GM21423 (cell line): ENCODE measurements at regions not wholly inside any gene's neighbourhood (a gene's known extent, or its start where the extent isn't known, plus 50 kb on each side); places are given as distances from the start of the nearest gene placed in this dataset.
"Not testable (repeated sequence)": the region's sequence is repeated elsewhere in the genome, so short reads cannot be mapped to it uniquely, and the experiment has no call there.

ENCODE experiments used
- ATAC-seq: cut with Tn5 transposase; IDR thresholded peaks from one replicate; pipeline ENCODE4 v1.9.1; 2021; ENCODE audit warnings: mild to moderate bottlenecking, moderate library complexity; ENCODE audit not compliant: unreplicated experiment

DNA sequence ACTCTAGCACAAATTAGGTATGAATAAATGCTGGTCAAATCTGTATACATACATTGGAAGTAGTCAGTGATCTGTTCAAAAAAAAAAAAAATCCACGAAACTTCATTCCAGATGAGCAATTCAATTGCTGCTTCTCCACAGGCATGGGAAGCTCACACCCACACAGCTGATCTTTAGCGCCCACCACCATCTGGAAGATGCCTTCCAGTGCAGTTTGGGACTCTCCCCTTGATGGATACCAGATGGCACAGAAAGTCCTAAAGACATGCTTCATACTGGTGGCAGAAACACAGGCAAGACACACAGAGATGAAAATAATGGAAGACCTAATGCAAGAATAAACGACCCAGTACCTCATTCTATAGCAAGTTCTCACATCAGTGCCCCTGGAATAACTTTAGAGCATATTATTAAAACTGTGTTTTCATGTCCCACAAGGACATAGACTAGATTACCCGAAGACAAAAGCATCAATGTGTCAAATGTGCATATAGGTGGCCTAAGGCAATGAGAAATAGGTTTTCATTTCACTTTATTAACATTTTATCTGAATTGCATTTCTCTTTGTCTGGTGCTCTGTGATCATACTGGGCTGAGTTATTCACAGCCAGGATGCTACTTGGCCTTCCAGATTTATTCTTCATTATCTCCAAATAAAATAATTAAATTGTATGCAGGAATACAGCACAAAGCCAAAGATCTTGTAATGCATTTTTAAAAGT is 135.4 kb upstream of the TAS2R1 start:
- ATAC-seq: no peak

DNA sequence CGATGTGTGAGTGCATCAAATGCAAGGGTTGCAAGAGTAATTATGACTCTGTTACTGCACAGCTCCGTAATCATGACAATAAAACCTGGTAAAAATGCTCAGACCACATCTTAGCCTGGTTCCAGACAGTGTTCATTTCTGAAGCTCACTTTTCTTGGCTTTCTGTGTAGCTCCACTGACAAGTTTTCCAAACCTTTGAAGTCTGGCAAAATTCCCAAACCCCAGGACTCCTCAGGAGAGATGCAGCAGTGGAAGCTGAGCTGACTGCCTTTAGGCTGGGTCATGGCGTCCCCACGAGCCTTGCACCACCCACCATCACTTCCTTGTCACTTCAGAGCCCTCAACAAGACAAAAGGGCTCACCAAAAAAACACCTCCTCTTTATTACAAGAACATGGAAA is 131.6 kb upstream of the TAS2R1 start:
- no peak for ATAC-seq

GRCh38 chr5:9752670-9753069 is 122.5 kb upstream of the TAS2R1 start:
- not testable (repeated sequence) for ATAC-seq

- ATAC-seq: no peak
These were observed 113.4 kb upstream of the TAS2R1 start for GRCh38 chr5:9743507-9743906.

DNA sequence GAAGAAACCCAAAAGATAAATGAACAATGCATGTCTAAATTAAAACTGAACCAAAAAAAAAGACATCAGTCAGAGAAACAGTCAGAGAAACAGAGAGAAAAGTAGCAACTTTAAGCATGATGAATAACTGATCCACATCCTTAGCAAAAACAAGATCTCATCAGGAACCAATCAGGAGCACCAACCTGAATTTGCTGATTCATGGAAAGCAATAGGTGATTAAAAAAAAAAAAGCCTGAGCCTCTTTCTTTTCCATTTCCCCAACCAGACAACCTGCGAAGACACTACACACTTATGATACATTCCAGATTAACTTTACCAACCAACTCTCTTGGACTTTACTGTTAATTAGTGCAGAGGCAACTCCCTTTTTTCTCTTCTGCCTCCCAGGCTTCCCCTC is 112.7 kb upstream of the TAS2R1 start:
- no peak for ATAC-seq

DNA sequence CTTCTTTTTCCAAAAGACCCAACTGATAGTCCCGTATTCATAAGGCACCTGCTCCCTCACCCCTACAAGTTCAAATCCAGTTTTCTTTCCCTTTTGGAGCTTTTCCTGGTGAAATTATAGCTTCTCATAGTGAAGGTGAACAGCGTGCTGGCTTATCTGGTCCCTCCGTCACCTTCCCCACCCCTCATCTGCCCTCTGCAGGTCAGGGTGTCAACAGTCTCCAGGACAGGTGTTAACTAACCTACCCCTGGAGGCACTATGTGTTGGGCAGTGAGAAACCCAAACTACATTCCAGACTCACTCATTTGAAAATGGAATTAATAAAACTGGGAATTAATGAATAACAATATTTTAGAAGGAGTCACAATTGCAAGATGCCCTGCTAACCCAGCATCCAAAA is 109.0 kb upstream of the TAS2R1 start:
- no peak for ATAC-seq

GRCh38 chr5:9737265-9737664 is 107.1 kb upstream of the TAS2R1 start:
- ATAC-seq: no peak

- no peak for ATAC-seq
These were observed 103.3 kb upstream of the TAS2R1 start for GRCh38 chr5:9733486-9733885.

- no peak for ATAC-seq
These were observed 101.0 kb upstream of the TAS2R1 start for GRCh38 chr5:9731159-9731558.

- ATAC-seq: no peak
These were observed 98.1 kb upstream of the TAS2R1 start for GRCh38 chr5:9728261-9728660.

DNA sequence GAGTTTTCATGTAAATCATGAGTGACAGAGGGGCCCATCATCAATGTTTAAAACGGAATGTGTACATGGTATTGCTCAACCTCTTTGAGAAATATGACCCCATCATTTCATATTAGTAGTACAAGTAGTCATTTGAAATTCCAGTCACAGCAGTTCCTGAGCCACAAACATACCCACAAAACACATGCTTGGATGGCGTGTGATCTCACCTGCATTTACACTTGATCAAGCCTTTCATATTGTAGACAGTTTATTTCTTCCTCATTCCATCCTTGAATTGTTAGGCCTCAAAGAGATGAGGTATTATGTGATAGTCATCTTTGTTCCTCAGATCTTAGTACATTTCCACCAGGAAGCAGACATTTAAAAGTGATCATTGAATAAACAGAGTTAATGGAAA is 96.8 kb upstream of the TAS2R1 start:
- ATAC-seq: no peak

DNA sequence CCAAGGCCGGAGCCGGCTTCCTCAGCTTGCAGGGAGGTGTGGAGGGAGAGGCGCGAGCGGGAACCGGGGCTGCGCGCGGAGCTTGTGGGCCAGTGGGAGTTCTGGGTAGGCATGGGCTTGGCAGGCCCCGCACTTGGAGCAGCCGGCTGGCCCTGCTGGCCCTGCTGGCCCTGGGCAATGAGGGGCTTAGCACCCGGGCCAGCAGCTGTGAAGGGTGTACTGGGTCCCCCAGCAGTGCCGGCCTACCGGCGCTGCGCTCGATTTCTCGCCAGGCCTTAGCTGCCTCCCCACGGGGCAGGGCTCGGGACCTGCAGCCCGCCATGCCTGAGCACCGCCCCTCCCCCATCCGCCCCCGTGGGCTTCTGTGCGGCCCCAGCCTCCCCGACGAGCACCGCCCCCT is 95.1 kb upstream of the TAS2R1 start:
- ATAC-seq: not testable (repeated sequence)

DNA sequence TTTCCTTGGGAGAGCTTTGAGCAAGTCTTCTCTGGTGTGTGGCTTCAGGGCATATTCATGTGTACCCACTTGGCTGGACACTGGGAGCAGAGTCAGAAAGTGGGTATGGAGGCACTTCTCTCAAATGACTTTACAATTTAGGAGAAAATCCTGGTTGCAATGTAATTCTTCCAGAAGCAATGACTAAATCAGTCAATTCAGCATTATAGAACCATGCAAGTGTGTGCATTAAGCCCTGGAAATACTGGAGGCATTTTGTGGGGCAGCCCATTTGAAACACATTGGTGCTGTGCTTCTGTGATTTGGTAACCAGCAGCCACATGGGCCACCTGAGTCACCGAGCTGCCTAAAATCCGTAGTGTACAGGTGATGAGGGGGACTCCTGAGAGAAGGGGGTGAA is 94.6 kb upstream of the TAS2R1 start:
- ATAC-seq: no peak

- no peak for ATAC-seq
These were observed 92.5 kb upstream of the TAS2R1 start for GRCh38 chr5:9722601-9723180.

GRCh38 chr5:9721161-9721560 is 91.0 kb upstream of the TAS2R1 start:
- no peak for ATAC-seq

GRCh38 chr5:9720361-9720760 is 90.2 kb upstream of the TAS2R1 start:
- ATAC-seq: no peak

GRCh38 chr5:9716838-9717281 is 86.7 kb upstream of the TAS2R1 start:
- peak; percentile 59 for ATAC-seq

DNA sequence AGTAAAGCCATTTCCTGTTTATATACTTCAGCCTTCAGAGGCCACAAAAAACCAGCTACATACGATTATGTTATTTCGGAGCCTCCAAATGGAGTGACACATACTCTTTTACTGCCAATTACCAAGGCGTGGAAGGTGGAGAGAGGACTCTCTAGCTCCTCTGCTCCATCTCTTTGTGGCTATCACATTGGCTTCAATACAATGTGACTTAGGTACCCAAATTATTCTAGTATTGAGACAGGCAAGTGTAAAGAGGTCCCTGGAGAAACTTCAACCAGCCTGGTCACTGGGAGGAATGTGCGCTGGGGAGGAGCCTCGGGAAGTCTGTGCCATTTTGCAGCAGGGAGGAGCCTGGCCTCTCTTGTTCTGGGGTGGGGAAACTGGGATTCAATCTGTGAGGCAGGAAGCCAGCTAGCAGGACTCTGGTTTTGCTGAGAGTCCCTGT is 85.8 kb upstream of the TAS2R1 start:
- no peak for ATAC-seq

GRCh38 chr5:9713959-9714586 is 83.9 kb upstream of the TAS2R1 start:
- ATAC-seq: no peak

- ATAC-seq: no peak
These were observed 83.2 kb upstream of the TAS2R1 start for GRCh38 chr5:9713356-9713755.

GRCh38 chr5:9712911-9713310 is 82.8 kb upstream of the TAS2R1 start:
- no peak for ATAC-seq

GRCh38 chr5:9712506-9712905 is 82.4 kb upstream of the TAS2R1 start:
- no peak for ATAC-seq
